AG04450 (cell line): ENCODE measurements at regions not wholly inside any gene's neighbourhood (a gene's known extent, or its start where the extent isn't known, plus 50 kb on each side); places are given as distances from the start of the nearest gene placed in this dataset.

ENCODE experiments used
- CTCF ChIA-PET: fragments of 300-600, 350-600 bp; formaldehyde crosslinking; extraction: SDS; loops from one replicate; lab custom pipeline; 2022; ENCODE audit warnings: antibody characterized with exemption, inconsistent platforms; lab: Charles Lee
- POLR2A ChIA-PET: fragments of 350-600 bp; formaldehyde crosslinking; extraction: SDS; loops from one replicate; lab custom pipeline; 2021; ENCODE audit warnings: antibody characterized with exemption, inconsistent platforms; lab: Yijun Ruan, JAX
- DNase-seq: peaks from one replicate; pipeline ENCODE4 v3.0.0-alpha.2; 2011; ENCODE audit warnings: low read depth, low spot score
- H3K27ac ChIP-seq: one replicate; pipeline ENCODE4 v1.5.1; 2012; ENCODE audit warnings: low read depth, low read length, control low read depth
- H3K27me3 ChIP-seq: one replicate; pipeline ENCODE4 v1.6.0; 2012; ENCODE audit warnings: low read length; ENCODE audit not compliant: control insufficient read depth, insufficient read depth
- H3K4me3 ChIP-seq: 2 replicates; pipeline ENCODE4 v1.5.1; 2011; ENCODE audit warnings: mild to moderate bottlenecking, low read depth, low read length, control low read depth
- H3K9me3 ChIP-seq: 2 replicates; pipeline ENCODE4 v1.5.1; 2012; ENCODE audit warnings: low read length; ENCODE audit not compliant: control insufficient read depth, insufficient read depth
- TF ChIP-seq, protein P1 (sequence below): IDR thresholded peaks from 2 replicates; pipeline ENCODE4 v1.5.1; 2011; ENCODE audit warnings: low read depth, low read length, control low read depth, inconsistent platforms

DNA sequence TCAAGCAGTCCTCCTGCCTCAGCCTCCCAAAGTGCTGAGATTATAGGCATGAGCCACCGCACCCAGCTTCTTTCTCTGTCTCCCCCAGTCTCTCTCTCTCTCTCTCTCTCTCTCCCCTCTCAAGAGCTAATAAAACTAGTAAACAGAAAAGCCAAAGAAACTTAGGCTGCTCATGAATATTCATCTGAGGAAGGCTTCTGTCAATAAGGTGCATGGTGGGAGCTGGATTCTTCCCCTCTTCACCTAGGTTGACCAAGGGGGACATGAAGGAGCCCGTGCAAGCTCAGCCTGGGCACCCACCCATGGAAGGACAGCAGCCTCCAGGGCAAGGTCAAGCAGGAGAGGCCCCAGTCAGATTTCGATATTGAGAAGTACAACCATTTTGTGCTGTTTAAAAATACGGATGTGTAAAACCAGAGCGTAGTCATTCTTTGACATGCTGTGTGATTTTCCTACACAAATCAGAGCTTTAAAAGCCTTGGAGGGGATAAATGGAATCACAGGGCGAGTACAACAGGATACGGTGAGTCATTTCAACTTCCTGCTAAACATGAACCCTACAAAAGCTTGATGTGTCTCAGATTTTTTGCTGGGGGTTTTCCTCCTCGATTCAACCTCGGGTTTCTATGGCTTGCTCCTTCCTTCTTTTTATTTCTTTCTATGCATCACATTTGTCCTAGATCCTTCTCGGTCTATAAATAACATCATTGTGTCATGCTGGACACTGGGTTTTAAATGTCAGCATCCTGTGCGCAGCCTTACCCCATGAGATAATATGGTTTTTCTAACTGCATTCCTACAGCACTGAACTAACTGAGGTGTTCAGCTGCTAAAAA is 368.9 kb upstream of the JARID2 start:
- TF ChIP-seq, protein P1, sequence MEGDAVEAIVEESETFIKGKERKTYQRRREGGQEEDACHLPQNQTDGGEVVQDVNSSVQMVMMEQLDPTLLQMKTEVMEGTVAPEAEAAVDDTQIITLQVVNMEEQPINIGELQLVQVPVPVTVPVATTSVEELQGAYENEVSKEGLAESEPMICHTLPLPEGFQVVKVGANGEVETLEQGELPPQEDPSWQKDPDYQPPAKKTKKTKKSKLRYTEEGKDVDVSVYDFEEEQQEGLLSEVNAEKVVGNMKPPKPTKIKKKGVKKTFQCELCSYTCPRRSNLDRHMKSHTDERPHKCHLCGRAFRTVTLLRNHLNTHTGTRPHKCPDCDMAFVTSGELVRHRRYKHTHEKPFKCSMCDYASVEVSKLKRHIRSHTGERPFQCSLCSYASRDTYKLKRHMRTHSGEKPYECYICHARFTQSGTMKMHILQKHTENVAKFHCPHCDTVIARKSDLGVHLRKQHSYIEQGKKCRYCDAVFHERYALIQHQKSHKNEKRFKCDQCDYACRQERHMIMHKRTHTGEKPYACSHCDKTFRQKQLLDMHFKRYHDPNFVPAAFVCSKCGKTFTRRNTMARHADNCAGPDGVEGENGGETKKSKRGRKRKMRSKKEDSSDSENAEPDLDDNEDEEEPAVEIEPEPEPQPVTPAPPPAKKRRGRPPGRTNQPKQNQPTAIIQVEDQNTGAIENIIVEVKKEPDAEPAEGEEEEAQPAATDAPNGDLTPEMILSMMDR = no peak
- DNase-seq = peak; percentile 48
- no peak overlapping the region for H3K4me3 ChIP-seq
- no peaks in the 10 kb centered on the region for H3K9me3 ChIP-seq
- H3K27me3 ChIP-seq = no peaks in the 10 kb centered on the region
- ChIA-PET POLR2A (no interaction called here), CTCF (interaction anchor here (0.5 to 0.6 kb wide), 2 partner anchors 365 to 616 kb away, joined by 6 to 7 read pairs; no protein-coding TSS in a partner anchor)
- peak overlapping the region; percentile 90 for H3K27ac ChIP-seq

DNA sequence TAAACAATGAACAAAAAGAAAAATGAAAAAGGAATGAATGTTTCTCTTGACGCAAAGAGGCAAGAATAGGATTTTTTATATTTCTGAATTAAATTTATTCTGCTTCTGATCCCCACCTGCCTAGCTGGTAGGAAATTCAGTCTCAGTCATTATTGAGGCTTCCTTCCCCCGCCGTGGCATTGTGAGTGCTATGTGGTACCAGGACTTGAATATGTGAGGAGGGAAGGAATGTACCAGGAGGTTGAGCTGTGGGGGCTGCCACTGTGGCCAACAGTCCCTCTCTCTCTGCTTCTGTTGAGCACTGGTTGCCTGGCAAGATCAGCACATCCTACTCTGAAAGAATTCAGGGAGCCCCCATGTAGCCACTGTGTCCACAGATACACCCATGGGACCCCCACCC is 368.1 kb upstream of the JARID2 start:
- no peaks in the 10 kb centered on the region for H3K27me3 ChIP-seq
- H3K9me3 ChIP-seq = no peaks in the 10 kb centered on the region
- H3K4me3 ChIP-seq = no peak overlapping the region
- H3K27ac ChIP-seq = peak overlapping the region; percentile 53
- no peak for DNase-seq
- ChIA-PET POLR2A (no interaction called here), CTCF (no interaction called here)
- TF ChIP-seq, protein P1 = no peak

DNA sequence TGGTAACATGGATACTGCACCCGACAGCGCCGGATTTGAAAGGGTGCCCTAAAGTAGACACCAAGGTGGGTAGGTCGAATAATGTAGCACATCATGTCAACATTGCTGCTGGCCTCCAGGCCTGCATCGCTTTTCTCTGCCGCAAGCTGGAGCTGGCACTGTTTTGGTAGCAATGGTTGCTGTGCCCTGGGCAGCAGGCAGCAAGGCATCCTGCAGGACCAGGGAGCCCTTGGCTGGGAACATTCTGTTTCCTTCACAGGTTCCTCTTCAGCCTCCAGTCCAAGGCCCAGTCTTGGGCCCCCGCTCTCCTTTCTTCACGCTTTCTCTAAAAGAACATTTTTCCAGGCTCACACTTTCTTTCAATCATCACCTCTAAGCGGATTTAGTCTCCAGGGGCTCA is 365.8 kb upstream of the JARID2 start:
- TF ChIP-seq, protein P1 = no peak
- H3K4me3 ChIP-seq = no peak overlapping the region
- POLR2A ChIA-PET = no interaction called here
- H3K27ac ChIP-seq = no peak overlapping the region
- H3K27me3 ChIP-seq = no peaks in the 10 kb centered on the region
- CTCF ChIA-PET = no interaction called here
- no peaks in the 10 kb centered on the region for H3K9me3 ChIP-seq
- DNase-seq = no peak

DNA sequence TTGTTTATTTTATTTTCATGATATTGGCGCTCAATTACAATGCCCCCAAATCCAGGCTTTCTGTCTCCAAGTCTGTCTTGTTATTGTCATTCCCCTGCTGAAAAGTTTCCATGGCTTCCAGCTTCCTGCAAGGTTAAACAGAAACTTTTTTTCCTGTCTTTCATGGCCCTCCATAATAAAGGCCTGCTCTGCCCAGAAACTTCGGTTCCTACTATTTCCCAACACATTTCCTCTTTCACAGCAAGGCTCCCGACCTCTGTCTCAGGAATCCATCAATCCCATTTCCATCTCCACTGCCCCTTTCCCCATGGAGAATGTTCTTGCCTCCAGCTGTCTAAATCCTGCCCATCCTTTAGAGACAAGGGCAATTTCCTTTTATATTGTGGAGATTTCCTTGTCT is 365.2 kb upstream of the JARID2 start:
- CTCF ChIA-PET = no interaction called here
- DNase-seq = no peak
- TF ChIP-seq, protein P1 = no peak
- no peak overlapping the region for H3K4me3 ChIP-seq
- no peaks in the 10 kb centered on the region for H3K27me3 ChIP-seq
- no peak overlapping the region for H3K27ac ChIP-seq
- no peaks in the 10 kb centered on the region for H3K9me3 ChIP-seq
- POLR2A ChIA-PET = no interaction called here

DNA sequence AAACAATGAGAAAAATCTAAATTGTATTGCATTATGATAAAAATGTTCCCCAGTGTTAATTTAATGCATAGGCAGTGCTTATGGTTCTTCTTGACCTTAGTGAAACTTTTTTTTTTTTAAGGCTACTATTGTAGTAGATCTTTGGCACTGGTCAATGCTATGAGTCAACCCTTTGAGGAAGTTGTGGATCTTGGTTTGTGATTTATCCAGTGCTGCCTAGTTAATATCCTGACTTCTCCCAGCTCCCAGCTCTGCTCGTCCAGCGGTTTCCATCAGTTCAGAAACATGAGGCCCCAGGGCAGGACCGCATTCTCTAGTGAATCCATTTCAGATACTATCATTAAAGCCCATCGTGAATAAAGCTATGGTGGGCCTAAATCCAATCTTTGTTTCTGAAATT is 364.5 kb upstream of the JARID2 start:
- Histone ChIP-seq H3K9me3 (no peaks in the 10 kb centered on the region), H3K27me3 (no peaks in the 10 kb centered on the region), H3K4me3 (no peak overlapping the region), H3K27ac (no peak overlapping the region)
- no peak for DNase-seq
- ChIA-PET CTCF (interaction anchor here (0.5 kb wide), 1 partner anchor 774 kb away, joined by 3 read pairs; no protein-coding TSS in a partner anchor), POLR2A (no interaction called here)
- TF ChIP-seq, protein P1 = no peak
